ENCODE measurements at regions not wholly inside any gene's neighbourhood (a gene's known extent, or its start where the extent isn't known, plus 50 kb on each side); places are given as distances from the start of the nearest gene placed in this dataset.

DNA sequence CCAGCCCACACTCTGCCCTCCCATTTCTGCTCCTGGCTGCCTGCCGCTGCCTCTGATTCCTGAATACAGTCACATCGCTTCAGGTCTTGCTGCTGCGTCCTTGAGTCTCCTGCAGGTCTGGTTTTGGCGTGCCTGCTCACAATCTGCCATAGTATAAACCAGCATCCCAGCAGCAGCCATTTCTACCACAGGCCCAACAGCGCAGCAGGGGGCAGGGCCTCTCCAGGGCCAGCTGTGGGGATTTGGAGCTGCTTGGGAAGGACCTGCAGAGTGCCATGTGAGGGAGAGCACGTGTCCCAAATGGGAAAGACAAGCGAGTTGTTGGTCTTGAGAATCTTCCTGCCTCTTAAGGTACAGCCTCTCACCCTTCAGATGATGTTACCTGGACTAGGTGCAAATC, 398.3 kb upstream of the PPP2R3A start:
- TF ChIP-seq, protein P1, sequence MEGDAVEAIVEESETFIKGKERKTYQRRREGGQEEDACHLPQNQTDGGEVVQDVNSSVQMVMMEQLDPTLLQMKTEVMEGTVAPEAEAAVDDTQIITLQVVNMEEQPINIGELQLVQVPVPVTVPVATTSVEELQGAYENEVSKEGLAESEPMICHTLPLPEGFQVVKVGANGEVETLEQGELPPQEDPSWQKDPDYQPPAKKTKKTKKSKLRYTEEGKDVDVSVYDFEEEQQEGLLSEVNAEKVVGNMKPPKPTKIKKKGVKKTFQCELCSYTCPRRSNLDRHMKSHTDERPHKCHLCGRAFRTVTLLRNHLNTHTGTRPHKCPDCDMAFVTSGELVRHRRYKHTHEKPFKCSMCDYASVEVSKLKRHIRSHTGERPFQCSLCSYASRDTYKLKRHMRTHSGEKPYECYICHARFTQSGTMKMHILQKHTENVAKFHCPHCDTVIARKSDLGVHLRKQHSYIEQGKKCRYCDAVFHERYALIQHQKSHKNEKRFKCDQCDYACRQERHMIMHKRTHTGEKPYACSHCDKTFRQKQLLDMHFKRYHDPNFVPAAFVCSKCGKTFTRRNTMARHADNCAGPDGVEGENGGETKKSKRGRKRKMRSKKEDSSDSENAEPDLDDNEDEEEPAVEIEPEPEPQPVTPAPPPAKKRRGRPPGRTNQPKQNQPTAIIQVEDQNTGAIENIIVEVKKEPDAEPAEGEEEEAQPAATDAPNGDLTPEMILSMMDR (IDR thresholded peaks at IDR 0.05; ENCODE audit: low read depth, low read length, missing input control), result no peak
- no peak for TF ChIP-seq EGR1 (IDR thresholded peaks at IDR 0.05; ENCODE audit: low read depth in 2 of 2)
- no peak for TF ChIP-seq SP1 (IDR thresholded peaks at IDR 0.05)
- TF ChIP-seq RXRA (IDR thresholded peaks at IDR 0.05), result no peak
- no peak for TF ChIP-seq TAF1 (conservative IDR thresholded peaks at IDR 0.05)
- TF ChIP-seq FOXA2 (IDR thresholded peaks at IDR 0.05), result no peak
- TF ChIP-seq YY1 (IDR thresholded peaks at IDR 0.05), result no peak
- no peak for TF ChIP-seq MAX (IDR thresholded peaks at IDR 0.05)

Data from liver (tissue), 3 donors.